SHP77 (cell line): ENCODE measurements at regions not wholly inside any gene's neighbourhood (a gene's known extent, or its start where the extent isn't known, plus 50 kb on each side); places are given as distances from the start of the nearest gene placed in this dataset.
"Not testable (repeated sequence)": the region's sequence is repeated elsewhere in the genome, so short reads cannot be mapped to it uniquely, and the experiment has no call there.

ENCODE experiments used
- DNase-seq, 2 experiments: peaks; one replicate each; lab custom pipeline; 2025; lab: John Stamatoyannopoulos, UW

GRCh38 chr1:215287362-215287761 lies 204.8 kb downstream of the KCNK2 start:
- no peak for DNase-seq

GRCh38 chr1:215290018-215290417 lies 207.5 kb downstream of the KCNK2 start:
- no peak for DNase-seq

- DNase-seq, result no peak
These were observed 210.4 kb downstream of the KCNK2 start for GRCh38 chr1:215292932-215293331.

GRCh38 chr1:215306426-215306825 lies 223.9 kb downstream of the KCNK2 start:
- no peak for DNase-seq

GRCh38 chr1:215321802-215322201 lies 239.3 kb downstream of the KCNK2 start:
- no peak for DNase-seq

- DNase-seq, result not testable (repeated sequence)
These were observed 241.5 kb downstream of the KCNK2 start for GRCh38 chr1:215323992-215324391.

GRCh38 chr1:215330426-215330825 lies 236.7 kb upstream of the KCTD3 start:
- no peak for DNase-seq

- DNase-seq, result no peak
These were observed 222.6 kb upstream of the KCTD3 start for GRCh38 chr1:215344539-215344938.

- no peak for DNase-seq
These were observed 221.9 kb upstream of the KCTD3 start for GRCh38 chr1:215345208-215345607.

GRCh38 chr1:215345766-215346165 lies 221.3 kb upstream of the KCTD3 start:
- DNase-seq, result no peak

GRCh38 chr1:215357901-215358300 lies 209.2 kb upstream of the KCTD3 start:
- no peak for DNase-seq

GRCh38 chr1:215358356-215358755 lies 208.7 kb upstream of the KCTD3 start:
- DNase-seq, result no peak

GRCh38 chr1:215360031-215360430 lies 207.1 kb upstream of the KCTD3 start:
- no peak for DNase-seq

- no peak for DNase-seq
These were observed 206.3 kb upstream of the KCTD3 start for GRCh38 chr1:215360758-215361157.

GRCh38 chr1:215375381-215375780 lies 191.7 kb upstream of the KCTD3 start:
- no peak for DNase-seq

- DNase-seq, result no peak
These were observed 190.4 kb upstream of the KCTD3 start for GRCh38 chr1:215376544-215377264.

GRCh38 chr1:215377746-215378145 lies 189.4 kb upstream of the KCTD3 start:
- no peak for DNase-seq

GRCh38 chr1:215380566-215380965 lies 186.5 kb upstream of the KCTD3 start:
- no peak for DNase-seq

GRCh38 chr1:215393476-215393875 lies 173.6 kb upstream of the KCTD3 start:
- no peak for DNase-seq

- DNase-seq, result no peak
These were observed 172.8 kb upstream of the KCTD3 start for GRCh38 chr1:215394084-215394991.

GRCh38 chr1:215397106-215397505 lies 170.0 kb upstream of the KCTD3 start:
- no peak for DNase-seq

GRCh38 chr1:215397843-215398242 lies 169.3 kb upstream of the KCTD3 start:
- DNase-seq, result no peak

- DNase-seq, result no peak
These were observed 167.3 kb upstream of the KCTD3 start for GRCh38 chr1:215399787-215400186.
